ENCODE measurements at regions not wholly inside any gene's neighbourhood (a gene's known extent, or its start where the extent isn't known, plus 50 kb on each side); places are given as distances from the start of the nearest gene placed in this dataset.

DNA sequence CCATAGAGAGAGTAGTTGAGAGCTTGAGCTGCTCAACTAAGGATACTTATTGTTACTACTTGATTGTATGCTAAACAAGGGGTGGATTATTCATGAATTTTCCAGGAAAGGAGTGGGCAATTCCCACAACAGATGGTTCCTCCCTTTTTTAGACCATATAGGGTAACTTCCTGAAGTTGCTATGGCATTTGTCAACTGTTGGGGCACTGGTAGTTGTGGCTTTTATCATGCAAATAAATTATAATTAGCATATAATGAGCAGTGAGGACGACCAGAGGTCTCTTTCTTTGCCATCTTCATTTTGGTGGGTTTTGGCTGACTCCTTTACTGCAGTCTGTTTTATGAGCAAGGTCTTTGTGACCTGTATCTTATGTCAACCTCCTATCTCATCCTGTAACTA lies 1403.5 kb upstream of the PABPC4L start:
- TF ChIP-seq Cebpa-rat (IDR thresholded peaks at IDR 0.05): no peak
- Histone ChIP-seq H4K20me1 (no peaks in the 10 kb centered on the region), H3K4me2 (no peak overlapping the region), H3K9ac (no peak overlapping the region), H3K4me1 (no peaks in the 10 kb centered on the region), H3K36me3 (no peaks in the 10 kb centered on the region), H3K27ac (no peak overlapping the region), H3K4me3 (no peak overlapping the region), H3K27me3 (no peaks in the 10 kb centered on the region), H3K9me3 (no peaks in the 10 kb centered on the region)

DNA sequence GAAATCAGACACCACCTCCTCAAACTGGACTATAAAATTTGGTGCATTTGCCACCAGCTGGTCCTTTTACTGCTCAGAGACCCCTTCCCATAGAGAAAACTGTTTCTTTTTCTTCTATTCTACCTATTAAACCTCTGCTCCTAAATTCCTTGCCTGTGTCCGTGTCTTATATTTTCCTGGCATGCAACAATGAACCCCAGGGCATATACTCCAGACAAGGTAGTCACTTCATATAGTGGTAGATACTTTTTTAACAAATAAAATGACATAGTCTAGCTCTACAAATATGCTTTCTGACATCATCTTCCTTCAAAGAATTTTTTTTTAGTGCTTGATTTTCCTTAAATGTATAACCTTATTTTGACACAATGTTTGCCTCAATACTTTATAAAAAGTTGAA lies 1402.9 kb upstream of the PABPC4L start:
- no peak overlapping the region for H3K4me2 ChIP-seq
- H3K4me1 ChIP-seq: no peaks in the 10 kb centered on the region
- H3K9ac ChIP-seq: no peak overlapping the region
- TF ChIP-seq Cebpa-rat (IDR thresholded peaks at IDR 0.05): no peak
- no peaks in the 10 kb centered on the region for H3K27me3 ChIP-seq
- no peak overlapping the region for H3K27ac ChIP-seq
- H3K4me3 ChIP-seq: no peak overlapping the region
- no peaks in the 10 kb centered on the region for H4K20me1 ChIP-seq
- no peaks in the 10 kb centered on the region for H3K36me3 ChIP-seq
- no peaks in the 10 kb centered on the region for H3K9me3 ChIP-seq

DNA sequence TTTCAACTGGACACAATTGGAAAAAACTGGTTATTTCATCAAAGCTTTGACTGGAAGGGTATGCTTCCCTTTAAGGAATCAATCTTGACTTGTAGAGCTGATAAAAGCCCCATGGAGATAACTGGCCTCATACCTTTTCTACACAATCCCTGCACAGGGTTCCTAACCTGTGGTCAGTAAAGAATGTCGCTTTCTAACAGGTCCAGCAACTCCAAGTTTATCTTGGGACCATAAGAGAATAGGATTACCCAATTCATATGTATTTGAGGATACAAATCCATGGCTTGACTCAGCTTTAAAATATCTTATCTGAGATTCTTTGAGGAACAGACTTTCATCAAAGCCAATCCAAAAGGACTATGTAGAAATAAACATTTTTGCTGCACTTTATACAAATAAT lies 1399.8 kb upstream of the PABPC4L start:
- Histone ChIP-seq H3K4me3 (no peak overlapping the region), H3K27me3 (no peaks in the 10 kb centered on the region), H3K4me1 (no peaks in the 10 kb centered on the region), H3K4me2 (no peak overlapping the region), H3K9me3 (peaks cover 10% of the 10 kb centered on the region), H3K9ac (no peak overlapping the region), H3K27ac (no peak overlapping the region), H4K20me1 (no peaks in the 10 kb centered on the region), H3K36me3 (no peaks in the 10 kb centered on the region)
- TF ChIP-seq Cebpa-rat (IDR thresholded peaks at IDR 0.05): no peak

DNA sequence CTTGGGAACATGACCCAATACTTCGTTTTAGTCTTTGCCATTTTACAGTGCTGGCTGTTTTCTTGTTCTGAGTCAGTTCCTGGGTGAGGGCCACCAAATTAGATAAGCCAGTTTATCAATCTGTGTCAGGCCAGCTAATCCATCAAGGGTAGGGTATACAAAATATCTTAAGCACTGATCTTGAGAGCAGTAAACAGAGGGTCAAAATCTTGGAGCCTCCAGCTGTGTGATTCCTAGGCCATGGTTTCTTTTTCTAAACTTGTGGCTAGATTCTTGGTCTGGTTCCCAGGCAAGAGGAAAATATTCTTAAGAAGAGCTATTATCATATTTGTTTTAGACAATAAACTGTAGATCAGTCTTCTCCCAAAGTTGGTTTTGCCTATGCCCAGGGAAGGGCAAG lies 1396.6 kb upstream of the PABPC4L start:
- Histone ChIP-seq H3K9me3 (peaks cover 14% of the 10 kb centered on the region), H3K9ac (no peak overlapping the region), H4K20me1 (no peaks in the 10 kb centered on the region)

DNA sequence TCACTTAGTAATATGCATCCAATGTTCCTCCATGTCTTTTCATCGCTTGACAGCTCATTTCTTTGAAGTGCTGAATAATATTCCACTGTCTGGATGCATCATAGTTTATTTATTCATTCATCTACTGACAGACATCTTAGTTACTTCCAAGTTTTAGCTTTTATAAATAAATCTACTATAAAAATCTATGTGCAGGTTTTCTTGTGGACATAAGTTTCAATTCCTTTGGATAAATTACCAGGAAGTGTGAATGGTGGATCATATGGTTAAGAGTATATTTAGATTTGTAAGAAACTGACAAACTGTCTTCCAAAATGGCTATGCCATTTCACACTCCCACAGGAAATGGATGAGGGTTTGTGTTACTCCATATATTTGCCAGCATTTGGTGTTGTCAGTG lies 1392.9 kb upstream of the PABPC4L start:
- H3K27me3 ChIP-seq: no peaks in the 10 kb centered on the region
- no peak overlapping the region for H3K27ac ChIP-seq
- H3K9me3 ChIP-seq: peaks cover 14% of the 10 kb centered on the region
- no peak overlapping the region for H3K4me2 ChIP-seq
- H4K20me1 ChIP-seq: no peaks in the 10 kb centered on the region
- H3K4me3 ChIP-seq: no peak overlapping the region
- no peaks in the 10 kb centered on the region for H3K4me1 ChIP-seq
- H3K9ac ChIP-seq: no peak overlapping the region
- no peak for TF ChIP-seq Cebpa-rat (IDR thresholded peaks at IDR 0.05)
- H3K36me3 ChIP-seq: no peaks in the 10 kb centered on the region

More for the DNA sequence above, 1396.6 kb upstream of the PABPC4L start:
- Histone ChIP-seq H3K36me3 (no peaks in the 10 kb centered on the region), H3K4me2 (no peak overlapping the region), H3K4me3 (no peak overlapping the region), H3K27me3 (no peaks in the 10 kb centered on the region), H3K27ac (no peak overlapping the region), H3K4me1 (no peaks in the 10 kb centered on the region)
- no peak for TF ChIP-seq Cebpa-rat (IDR thresholded peaks at IDR 0.05)

- Histone ChIP-seq H3K4me2 (no peak overlapping the region), H3K4me3 (no peak overlapping the region), H3K4me1 (no peaks in the 10 kb centered on the region), H3K36me3 (no peaks in the 10 kb centered on the region), H4K20me1 (no peaks in the 10 kb centered on the region), H3K27me3 (no peaks in the 10 kb centered on the region), H3K9ac (no peak overlapping the region), H3K27ac (no peak overlapping the region), H3K9me3 (no peaks in the 10 kb centered on the region)
- no peak for TF ChIP-seq Cebpa-rat (IDR thresholded peaks at IDR 0.05)
Observed at GRCh38 chr4:135575041-135575440, 1373.5 kb upstream of the PABPC4L start.

DNA sequence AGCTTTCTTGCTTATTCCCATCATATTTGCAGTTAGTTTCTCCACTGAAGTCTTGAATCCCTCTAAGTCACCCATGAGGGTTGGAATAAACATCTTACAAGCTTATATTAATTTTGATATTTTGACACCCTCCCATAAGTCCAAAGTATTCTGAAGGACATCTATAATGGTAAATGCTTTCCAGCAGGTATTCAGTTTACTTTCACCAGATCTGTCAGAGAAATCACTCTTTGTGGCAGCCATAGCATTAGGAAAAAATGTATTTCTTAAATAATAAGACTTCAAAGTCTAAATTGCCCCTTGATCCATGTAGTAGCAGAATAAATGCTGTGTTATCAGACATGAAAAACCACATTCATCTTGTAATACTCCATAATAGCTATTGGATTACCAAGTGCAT lies 1371.7 kb upstream of the PABPC4L start:
- Histone ChIP-seq H3K27me3 (no peaks in the 10 kb centered on the region), H3K27ac (no peak overlapping the region), H3K9ac (no peak overlapping the region), H3K4me3 (no peak overlapping the region), H3K36me3 (no peaks in the 10 kb centered on the region), H3K4me1 (no peaks in the 10 kb centered on the region), H3K4me2 (no peak overlapping the region), H3K9me3 (no peaks in the 10 kb centered on the region), H4K20me1 (no peaks in the 10 kb centered on the region)
- no peak for TF ChIP-seq Cebpa-rat (IDR thresholded peaks at IDR 0.05)

- Histone ChIP-seq H3K36me3 (no peaks in the 10 kb centered on the region), H3K27me3 (no peaks in the 10 kb centered on the region), H4K20me1 (no peaks in the 10 kb centered on the region), H3K27ac (no peak overlapping the region), H3K9ac (no peak overlapping the region), H3K9me3 (no peaks in the 10 kb centered on the region), H3K4me3 (no peak overlapping the region), H3K4me1 (no peaks in the 10 kb centered on the region), H3K4me2 (no peak overlapping the region)
- no peak for TF ChIP-seq Cebpa-rat (IDR thresholded peaks at IDR 0.05)
Observed at GRCh38 chr4:135564090-135564489, 1362.5 kb upstream of the PABPC4L start.

GRCh38 chr4:135553213-135553612 lies 1351.6 kb upstream of the PABPC4L start:
- H3K27me3 ChIP-seq: no peaks in the 10 kb centered on the region
- no peaks in the 10 kb centered on the region for H4K20me1 ChIP-seq
- no peak overlapping the region for H3K4me2 ChIP-seq
- H3K9me3 ChIP-seq: no peaks in the 10 kb centered on the region
- H3K36me3 ChIP-seq: no peaks in the 10 kb centered on the region
- no peak for TF ChIP-seq Cebpa-rat (IDR thresholded peaks at IDR 0.05)
- H3K4me1 ChIP-seq: no peaks in the 10 kb centered on the region
- H3K9ac ChIP-seq: no peak overlapping the region
- no peak overlapping the region for H3K27ac ChIP-seq
- no peak overlapping the region for H3K4me3 ChIP-seq

DNA sequence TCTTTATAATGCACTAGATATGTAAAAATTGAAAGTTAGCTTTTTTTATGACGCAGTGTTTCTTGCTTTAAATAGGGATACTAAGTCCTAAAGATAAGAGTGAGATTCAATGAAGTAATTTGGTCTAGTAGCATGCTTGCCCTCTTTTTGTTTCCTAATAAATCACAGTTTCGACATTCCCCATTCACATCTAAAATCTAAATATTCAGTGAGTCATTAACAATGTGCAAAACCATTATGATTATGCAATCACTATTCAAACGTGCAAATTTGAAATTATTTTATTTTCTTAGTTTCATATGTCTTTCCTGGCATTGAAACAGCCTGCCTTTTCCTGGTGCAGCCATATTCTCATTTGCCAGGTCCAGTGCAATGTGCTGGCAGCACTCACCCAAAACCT lies 1350.5 kb upstream of the PABPC4L start:
- Histone ChIP-seq H3K4me2 (no peak overlapping the region), H3K9ac (no peak overlapping the region), H3K36me3 (no peaks in the 10 kb centered on the region), H3K27me3 (no peaks in the 10 kb centered on the region), H3K4me1 (no peaks in the 10 kb centered on the region), H3K27ac (no peak overlapping the region), H3K9me3 (no peaks in the 10 kb centered on the region), H3K4me3 (no peak overlapping the region), H4K20me1 (no peaks in the 10 kb centered on the region)
- peak; percentile 25; the same call in 1 of the 2 replicates for TF ChIP-seq Cebpa-rat (IDR thresholded peaks at IDR 0.05)

DNA sequence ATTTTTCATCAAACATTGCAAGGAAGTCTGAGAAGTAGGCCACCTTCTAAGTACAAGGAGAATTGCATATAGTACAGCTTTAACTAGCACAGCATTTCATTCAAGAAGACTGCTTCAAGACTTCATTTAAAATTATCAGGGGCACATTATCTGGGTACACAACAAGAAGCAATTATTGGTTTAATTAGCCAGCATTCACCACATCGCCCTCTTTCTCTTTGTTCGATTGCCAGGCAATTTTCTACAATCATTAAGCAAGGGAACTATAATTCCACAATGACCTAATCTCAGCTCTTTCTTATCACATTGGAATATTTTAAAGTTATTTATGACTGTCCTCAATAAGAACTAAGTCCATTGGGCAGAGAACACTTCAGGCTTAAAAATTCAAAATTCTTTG lies 1347.1 kb upstream of the PABPC4L start:
- Histone ChIP-seq H3K4me2 (no peak overlapping the region), H3K9ac (no peak overlapping the region), H3K9me3 (no peaks in the 10 kb centered on the region), H3K27ac (no peak overlapping the region), H3K4me3 (no peak overlapping the region), H4K20me1 (no peaks in the 10 kb centered on the region), H3K27me3 (no peaks in the 10 kb centered on the region), H3K4me1 (no peaks in the 10 kb centered on the region), H3K36me3 (no peaks in the 10 kb centered on the region)
- TF ChIP-seq Cebpa-rat (IDR thresholded peaks at IDR 0.05): no peak

Measured in BLaER1 (cell line).